DND-41 (cell line): ENCODE measurements at regions not wholly inside any gene's neighbourhood (a gene's known extent, or its start where the extent isn't known, plus 50 kb on each side); places are given as distances from the start of the nearest gene placed in this dataset.

Experiments
- EZH2 ChIP-seq: IDR thresholded peaks from 3 replicates; pipeline ENCODE4 v1.6.1; 2012; ENCODE audit warnings: borderline replicate concordance, low read depth, mild to moderate bottlenecking, moderate library complexity, low read length, inconsistent platforms; ENCODE audit not compliant: severe bottlenecking
- TF ChIP-seq, protein P1 (sequence below): IDR thresholded peaks from 2 replicates; pipeline ENCODE4 v1.5.1; 2012; ENCODE audit warnings: borderline replicate concordance, low read length, moderate library complexity, mild to moderate bottlenecking; ENCODE audit not compliant: poor library complexity, severe bottlenecking; ENCODE audit errors: extremely low read depth

DNA sequence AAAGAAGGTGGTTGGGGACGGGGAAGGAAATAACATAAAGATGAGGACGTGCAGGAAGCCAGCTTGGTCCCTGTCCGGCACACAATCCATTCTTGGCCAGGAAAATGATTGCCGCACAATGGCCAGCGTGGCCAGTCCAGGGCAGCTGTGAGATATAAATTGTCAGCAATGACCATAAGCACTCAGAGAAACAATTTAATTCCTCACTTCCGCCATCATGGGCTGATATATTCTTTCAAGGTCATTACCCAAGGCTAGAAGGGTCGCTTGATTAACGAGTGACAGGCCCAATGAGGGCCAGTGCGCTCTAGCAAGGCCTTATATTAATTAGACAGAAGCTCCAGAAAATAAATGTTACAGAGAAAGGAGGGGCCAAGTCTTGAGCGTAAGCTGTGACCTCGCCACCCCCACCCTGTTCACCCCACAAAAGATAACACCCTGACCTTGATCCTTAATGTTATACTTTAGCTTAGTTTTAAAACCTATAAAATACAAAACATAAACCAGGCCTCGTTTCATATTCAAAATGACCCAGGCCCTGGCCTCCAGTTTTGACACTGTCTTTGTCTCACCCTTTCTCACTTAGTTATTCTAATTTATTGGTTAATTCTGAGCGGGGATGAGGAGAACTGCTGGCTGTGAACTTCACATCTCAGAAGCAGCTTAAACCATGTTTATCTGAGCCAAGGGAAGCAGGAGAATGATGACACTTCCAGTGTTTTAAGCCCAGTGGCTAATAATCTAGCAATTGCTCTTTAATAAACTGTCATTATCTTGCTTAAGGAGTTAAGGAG lies 478.3 kb upstream of the ZFHX3 start:
- TF ChIP-seq, protein P1, sequence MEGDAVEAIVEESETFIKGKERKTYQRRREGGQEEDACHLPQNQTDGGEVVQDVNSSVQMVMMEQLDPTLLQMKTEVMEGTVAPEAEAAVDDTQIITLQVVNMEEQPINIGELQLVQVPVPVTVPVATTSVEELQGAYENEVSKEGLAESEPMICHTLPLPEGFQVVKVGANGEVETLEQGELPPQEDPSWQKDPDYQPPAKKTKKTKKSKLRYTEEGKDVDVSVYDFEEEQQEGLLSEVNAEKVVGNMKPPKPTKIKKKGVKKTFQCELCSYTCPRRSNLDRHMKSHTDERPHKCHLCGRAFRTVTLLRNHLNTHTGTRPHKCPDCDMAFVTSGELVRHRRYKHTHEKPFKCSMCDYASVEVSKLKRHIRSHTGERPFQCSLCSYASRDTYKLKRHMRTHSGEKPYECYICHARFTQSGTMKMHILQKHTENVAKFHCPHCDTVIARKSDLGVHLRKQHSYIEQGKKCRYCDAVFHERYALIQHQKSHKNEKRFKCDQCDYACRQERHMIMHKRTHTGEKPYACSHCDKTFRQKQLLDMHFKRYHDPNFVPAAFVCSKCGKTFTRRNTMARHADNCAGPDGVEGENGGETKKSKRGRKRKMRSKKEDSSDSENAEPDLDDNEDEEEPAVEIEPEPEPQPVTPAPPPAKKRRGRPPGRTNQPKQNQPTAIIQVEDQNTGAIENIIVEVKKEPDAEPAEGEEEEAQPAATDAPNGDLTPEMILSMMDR = no peak
- TF ChIP-seq EZH2 = no peak
